ENCODE measurements at regions not wholly inside any gene's neighbourhood (a gene's known extent, or its start where the extent isn't known, plus 50 kb on each side); places are given as distances from the start of the nearest gene placed in this dataset.

DNA sequence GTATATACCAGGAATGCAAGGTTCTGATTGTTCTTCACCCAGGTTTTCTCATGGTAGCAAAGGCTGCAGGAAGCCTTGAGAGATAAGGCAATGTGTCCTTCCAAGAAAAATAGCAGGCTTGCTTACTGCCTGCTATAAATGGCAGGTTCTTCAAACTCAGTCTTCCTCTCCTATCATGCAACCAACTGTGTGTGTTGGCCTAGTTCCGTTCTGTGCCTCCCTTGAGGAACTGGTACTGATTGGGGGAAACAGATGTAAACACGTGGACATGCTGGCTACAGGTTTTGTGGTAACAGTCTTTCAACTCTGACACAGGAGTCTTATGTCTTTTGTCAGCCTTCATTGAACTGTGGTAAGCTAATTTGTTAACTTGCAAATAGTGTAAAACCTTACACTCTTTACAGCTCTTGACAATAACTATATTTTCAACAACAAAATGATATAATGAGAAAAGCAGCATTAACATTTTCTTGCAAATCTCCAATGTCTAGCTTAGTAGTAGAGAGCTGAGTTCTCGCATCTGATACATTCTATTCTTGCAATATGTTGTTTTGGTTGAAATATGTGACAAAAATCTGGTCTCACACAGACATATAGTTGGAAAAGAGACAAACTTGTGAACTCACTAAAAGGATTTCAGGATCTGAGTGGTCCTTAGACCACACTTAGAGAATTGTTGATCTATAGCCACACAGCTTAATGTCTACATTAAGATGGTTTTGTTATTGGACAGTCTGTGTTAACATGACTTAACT, 54.7 kb upstream of the LSM8 start:
- TF ChIP-seq POLR2A (IDR thresholded peaks at IDR 0.05): no peak
- TF ChIP-seq, protein P1, sequence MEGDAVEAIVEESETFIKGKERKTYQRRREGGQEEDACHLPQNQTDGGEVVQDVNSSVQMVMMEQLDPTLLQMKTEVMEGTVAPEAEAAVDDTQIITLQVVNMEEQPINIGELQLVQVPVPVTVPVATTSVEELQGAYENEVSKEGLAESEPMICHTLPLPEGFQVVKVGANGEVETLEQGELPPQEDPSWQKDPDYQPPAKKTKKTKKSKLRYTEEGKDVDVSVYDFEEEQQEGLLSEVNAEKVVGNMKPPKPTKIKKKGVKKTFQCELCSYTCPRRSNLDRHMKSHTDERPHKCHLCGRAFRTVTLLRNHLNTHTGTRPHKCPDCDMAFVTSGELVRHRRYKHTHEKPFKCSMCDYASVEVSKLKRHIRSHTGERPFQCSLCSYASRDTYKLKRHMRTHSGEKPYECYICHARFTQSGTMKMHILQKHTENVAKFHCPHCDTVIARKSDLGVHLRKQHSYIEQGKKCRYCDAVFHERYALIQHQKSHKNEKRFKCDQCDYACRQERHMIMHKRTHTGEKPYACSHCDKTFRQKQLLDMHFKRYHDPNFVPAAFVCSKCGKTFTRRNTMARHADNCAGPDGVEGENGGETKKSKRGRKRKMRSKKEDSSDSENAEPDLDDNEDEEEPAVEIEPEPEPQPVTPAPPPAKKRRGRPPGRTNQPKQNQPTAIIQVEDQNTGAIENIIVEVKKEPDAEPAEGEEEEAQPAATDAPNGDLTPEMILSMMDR (IDR thresholded peaks at IDR 0.05): no peak

All from adrenal gland (tissue), 5 donors.